Neuron (in vitro differentiated cells): ENCODE measurements at regions not wholly inside any gene's neighbourhood (a gene's known extent, or its start where the extent isn't known, plus 50 kb on each side); places are given as distances from the start of the nearest gene placed in this dataset.

Experiments
- H2AFZ ChIP-seq: one replicate; pipeline ENCODE4 v1.6.1; 2013; ENCODE audit warnings: low read depth, mild to moderate bottlenecking, inconsistent platforms, low read length, moderate library complexity
- H3K27me3 ChIP-seq: one replicate; pipeline ENCODE4 v1.6.1; 2013; ENCODE audit warnings: low read length; ENCODE audit not compliant: insufficient read depth
- H3K36me3 ChIP-seq: one replicate; pipeline ENCODE4 v1.6.1; 2013; ENCODE audit warnings: low read length; ENCODE audit not compliant: insufficient read depth
- H3K4me1 ChIP-seq: one replicate; pipeline ENCODE4 v1.6.1; 2013; ENCODE audit warnings: low read length; ENCODE audit not compliant: insufficient read depth
- H3K4me3 ChIP-seq: 2 replicates; pipeline ENCODE4 v1.5.1; 2013; ENCODE audit warnings: mild to moderate bottlenecking, low read length, moderate library complexity
- H3K9me3 ChIP-seq: one replicate; pipeline ENCODE4 v1.6.1; 2013; ENCODE audit warnings: low read length

DNA sequence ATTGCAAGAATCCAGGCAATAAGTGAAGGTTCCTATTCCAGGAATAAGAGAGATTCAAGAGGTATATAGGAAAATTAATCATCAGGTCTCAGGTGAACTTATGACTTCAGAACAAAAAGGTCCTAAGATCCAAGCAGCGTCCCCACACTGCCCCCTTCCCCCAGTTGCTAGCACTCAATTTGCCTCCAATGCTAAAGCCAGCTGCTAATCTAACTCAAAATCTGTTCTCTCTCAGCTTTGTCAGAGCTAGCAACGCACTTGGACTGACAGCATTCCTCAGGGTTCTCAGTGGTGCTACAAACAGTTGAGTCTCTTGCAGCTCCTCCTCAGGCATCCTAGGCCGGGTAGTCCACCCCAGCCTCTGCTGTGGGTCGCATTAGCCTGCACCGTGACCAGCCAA lies 148.3 kb downstream of the RFX6 start:
- Histone ChIP-seq H2AFZ (no peak overlapping the region), H3K4me3 (no peak overlapping the region), H3K36me3 (no peaks in the 10 kb centered on the region), H3K4me1 (no peaks in the 10 kb centered on the region), H3K9me3 (no peaks in the 10 kb centered on the region), H3K27me3 (no peaks in the 10 kb centered on the region)

DNA sequence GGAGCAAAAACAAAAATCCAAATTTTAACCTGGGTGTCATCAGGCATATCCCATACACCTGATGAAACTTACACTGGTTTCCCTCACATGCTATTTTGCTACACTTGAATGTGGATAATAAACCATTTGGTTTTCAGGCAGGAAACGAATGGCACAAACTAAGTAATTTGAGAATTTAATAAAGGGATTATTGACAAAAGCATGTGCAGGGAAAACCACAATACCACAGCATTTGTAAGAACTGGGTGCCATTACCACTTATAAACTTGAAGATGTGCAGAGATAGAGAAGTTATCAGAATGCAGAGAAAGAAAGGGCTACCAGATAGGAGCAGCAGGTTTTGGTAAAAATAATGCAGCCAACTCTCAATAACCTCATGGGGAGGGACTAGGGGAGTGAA lies 151.2 kb downstream of the RFX6 start:
- Histone ChIP-seq H2AFZ (no peak overlapping the region), H3K9me3 (no peaks in the 10 kb centered on the region), H3K36me3 (no peaks in the 10 kb centered on the region)

DNA sequence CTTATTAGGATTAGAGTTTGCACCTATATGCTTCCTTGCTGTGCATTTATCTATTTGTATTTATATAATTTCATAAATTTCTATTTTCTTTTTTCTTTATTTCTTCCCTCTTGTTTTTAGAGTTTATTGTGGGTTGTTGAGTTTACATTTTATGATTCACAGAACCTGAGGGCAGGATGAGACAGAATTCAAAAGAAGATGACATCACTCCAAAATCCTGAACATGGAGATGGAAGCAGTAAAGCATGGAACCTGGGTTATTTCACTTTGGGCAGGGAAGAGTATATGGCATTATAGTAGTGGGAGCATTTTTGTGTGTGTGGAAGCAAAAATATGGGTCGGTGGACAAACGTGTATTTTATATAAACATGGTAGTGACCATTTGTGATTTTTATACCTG lies 157.5 kb downstream of the RFX6 start:
- Histone ChIP-seq H3K4me3 (no peak overlapping the region), H3K27me3 (no peaks in the 10 kb centered on the region), H3K4me1 (no peaks in the 10 kb centered on the region), H3K9me3 (no peaks in the 10 kb centered on the region), H3K36me3 (no peaks in the 10 kb centered on the region), H2AFZ (no peak overlapping the region)

More for the DNA sequence above, 151.2 kb downstream of the RFX6 start:
- no peak overlapping the region for H3K4me3 ChIP-seq
- no peaks in the 10 kb centered on the region for H3K27me3 ChIP-seq
- no peaks in the 10 kb centered on the region for H3K4me1 ChIP-seq

DNA sequence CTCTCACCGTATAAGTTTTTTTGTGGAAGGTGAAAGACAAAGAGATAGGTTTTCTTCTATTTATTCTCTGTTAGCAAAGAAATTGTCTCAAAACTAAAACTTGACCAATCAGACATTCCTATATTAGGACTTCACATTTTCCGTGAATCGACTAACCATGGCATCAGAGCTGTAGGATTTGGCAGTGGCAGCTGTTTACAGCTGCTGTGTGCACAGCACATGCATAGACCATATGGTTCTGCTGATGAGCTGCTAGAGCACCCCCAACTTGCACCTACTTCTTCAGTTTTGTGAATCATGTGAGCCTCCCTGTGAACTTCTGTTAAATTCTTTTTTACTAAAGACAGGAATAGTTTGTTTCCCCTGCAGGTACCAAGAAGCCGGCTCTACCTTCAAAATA lies 157.9 kb downstream of the RFX6 start:
- H3K9me3 ChIP-seq = no peaks in the 10 kb centered on the region
- H3K4me3 ChIP-seq = no peak overlapping the region
- H3K27me3 ChIP-seq = no peaks in the 10 kb centered on the region
- H3K4me1 ChIP-seq = no peaks in the 10 kb centered on the region
- H3K36me3 ChIP-seq = no peaks in the 10 kb centered on the region
- H2AFZ ChIP-seq = no peak overlapping the region

DNA sequence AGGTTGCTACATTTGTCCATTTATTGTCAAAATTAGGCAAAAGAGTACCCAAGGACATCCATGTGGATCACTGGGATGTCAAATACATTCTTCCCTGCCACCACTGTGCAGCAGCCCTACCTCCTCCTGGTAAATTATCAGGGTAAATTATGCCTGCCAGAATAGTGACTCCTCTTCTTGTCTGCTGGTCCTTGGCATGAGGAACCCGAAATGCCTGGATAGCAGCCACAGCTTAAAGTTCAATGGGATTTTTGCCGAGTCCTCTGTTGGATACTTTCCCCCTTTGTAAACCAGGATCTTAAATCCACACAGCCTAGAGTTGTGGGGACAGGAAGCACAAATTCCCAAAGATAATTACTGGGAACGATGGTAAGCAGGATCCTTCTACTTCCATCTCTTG lies 173.3 kb downstream of the RFX6 start:
- Histone ChIP-seq H3K36me3 (no peaks in the 10 kb centered on the region), H2AFZ (no peak overlapping the region), H3K4me1 (no peaks in the 10 kb centered on the region), H3K27me3 (no peaks in the 10 kb centered on the region), H3K4me3 (no peak overlapping the region), H3K9me3 (no peaks in the 10 kb centered on the region)

DNA sequence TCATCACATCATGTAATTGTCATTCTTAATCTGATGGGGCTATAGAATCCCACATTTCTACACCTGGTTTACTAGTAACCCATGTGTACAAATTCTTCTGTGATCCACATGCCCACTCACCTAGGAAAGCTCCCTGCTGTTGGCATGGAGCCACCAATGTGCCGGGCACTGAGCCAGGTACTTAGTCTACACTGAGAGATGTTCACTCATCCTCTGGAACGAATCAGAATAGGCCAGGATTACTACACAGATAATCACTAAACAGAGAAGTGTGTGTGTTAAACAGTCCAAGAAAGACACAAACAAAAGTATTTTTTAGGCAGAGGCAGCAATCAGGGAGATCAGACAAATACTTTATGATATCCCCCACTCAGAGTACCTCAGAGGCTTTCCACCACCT lies 193.2 kb upstream of the VGLL2 start:
- Histone ChIP-seq H3K9me3 (no peaks in the 10 kb centered on the region), H3K4me3 (no peak overlapping the region), H3K4me1 (no peaks in the 10 kb centered on the region)

DNA sequence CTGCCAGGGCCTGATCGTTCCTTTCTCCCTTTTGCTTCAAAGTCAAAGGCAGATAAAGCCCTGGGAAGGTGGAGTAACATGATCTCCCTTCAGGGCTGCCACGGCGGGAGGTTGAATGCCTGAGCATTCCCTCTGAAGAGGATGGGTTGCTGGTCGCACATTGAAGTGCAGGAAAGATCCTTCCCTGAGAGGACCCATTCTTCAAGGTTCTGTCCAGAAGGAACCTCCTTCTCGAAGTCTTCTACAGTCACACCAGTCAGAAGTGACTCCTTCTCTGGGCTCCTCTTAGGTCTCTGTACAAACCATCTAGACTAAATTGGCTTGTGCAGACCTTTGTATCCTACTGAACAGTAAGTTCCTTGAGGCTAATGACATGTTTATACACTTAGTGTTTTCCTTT lies 192.6 kb upstream of the VGLL2 start:
- no peaks in the 10 kb centered on the region for H3K27me3 ChIP-seq
- no peaks in the 10 kb centered on the region for H3K4me1 ChIP-seq
- no peak overlapping the region for H3K4me3 ChIP-seq
- no peak overlapping the region for H2AFZ ChIP-seq
- H3K9me3 ChIP-seq = no peaks in the 10 kb centered on the region
- H3K36me3 ChIP-seq = no peaks in the 10 kb centered on the region

More for the DNA sequence above, 193.2 kb upstream of the VGLL2 start:
- Histone ChIP-seq H3K36me3 (no peaks in the 10 kb centered on the region), H2AFZ (no peak overlapping the region), H3K27me3 (no peaks in the 10 kb centered on the region)

DNA sequence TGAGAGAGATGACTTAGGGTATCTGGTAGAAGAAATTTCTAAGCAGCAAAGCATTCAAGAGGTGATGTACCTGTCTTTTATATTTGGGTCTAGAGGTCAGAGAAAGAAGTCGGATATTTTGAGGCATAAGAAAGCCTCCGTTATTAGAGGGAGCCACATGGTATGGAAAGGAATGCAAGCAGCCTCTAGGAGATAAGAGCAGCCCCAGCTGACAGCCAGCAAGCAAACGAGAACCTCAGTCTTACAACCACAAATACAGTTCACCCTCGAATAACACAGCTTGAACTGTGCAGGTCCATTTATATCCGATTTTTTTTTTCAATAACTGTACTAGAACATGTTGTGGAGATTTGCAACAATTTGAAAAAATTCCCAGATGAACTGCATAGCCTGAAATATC lies 190.7 kb upstream of the VGLL2 start:
- no peaks in the 10 kb centered on the region for H3K9me3 ChIP-seq
- H2AFZ ChIP-seq = no peak overlapping the region
- H3K36me3 ChIP-seq = no peaks in the 10 kb centered on the region
- no peak overlapping the region for H3K4me3 ChIP-seq
- H3K27me3 ChIP-seq = no peaks in the 10 kb centered on the region
- H3K4me1 ChIP-seq = no peaks in the 10 kb centered on the region

DNA sequence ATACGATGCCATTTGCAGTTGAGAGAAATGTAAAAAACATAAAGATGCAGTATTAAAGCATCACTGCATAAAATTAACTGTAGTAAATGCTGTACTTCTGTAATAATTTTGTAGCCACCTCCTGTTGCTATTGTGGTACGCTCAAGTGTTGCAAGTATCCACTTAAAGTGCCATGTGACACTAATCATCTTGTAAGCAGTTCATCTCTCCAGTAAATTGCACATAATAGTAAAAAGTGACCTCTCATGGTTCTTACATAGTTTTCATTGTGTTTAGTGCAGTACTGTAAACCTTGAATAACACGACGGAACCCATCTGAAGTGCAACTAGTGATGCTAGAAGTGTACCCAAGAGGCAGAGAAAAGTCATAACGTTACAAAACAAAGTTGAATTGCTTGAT lies 190.1 kb upstream of the VGLL2 start:
- no peak overlapping the region for H3K4me3 ChIP-seq
- no peaks in the 10 kb centered on the region for H3K27me3 ChIP-seq
- H3K36me3 ChIP-seq = no peaks in the 10 kb centered on the region
- H3K4me1 ChIP-seq = no peaks in the 10 kb centered on the region
- H3K9me3 ChIP-seq = no peaks in the 10 kb centered on the region
- H2AFZ ChIP-seq = no peak overlapping the region

DNA sequence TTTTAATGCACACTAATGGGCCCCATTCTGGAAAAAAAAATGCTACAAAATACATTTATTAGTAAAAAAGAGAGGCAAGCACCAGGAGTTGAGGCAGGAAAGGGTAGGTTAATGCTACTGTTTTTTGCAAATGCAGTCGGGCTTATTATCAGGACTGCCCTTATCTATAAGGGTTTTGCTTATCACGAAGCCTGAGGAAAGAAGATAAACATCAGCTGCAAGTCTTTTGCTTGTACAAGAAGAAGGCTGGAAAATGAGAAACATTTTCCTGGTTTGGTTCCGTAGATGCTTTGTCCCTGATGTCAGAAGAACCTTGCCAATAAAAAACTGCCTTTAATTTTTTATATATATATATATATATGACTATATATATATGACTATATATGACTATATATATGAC lies 189.3 kb upstream of the VGLL2 start:
- H3K4me3 ChIP-seq = no peak overlapping the region
- no peak overlapping the region for H2AFZ ChIP-seq
- H3K36me3 ChIP-seq = no peaks in the 10 kb centered on the region
- no peaks in the 10 kb centered on the region for H3K4me1 ChIP-seq
- H3K9me3 ChIP-seq = no peaks in the 10 kb centered on the region
- H3K27me3 ChIP-seq = no peaks in the 10 kb centered on the region

DNA sequence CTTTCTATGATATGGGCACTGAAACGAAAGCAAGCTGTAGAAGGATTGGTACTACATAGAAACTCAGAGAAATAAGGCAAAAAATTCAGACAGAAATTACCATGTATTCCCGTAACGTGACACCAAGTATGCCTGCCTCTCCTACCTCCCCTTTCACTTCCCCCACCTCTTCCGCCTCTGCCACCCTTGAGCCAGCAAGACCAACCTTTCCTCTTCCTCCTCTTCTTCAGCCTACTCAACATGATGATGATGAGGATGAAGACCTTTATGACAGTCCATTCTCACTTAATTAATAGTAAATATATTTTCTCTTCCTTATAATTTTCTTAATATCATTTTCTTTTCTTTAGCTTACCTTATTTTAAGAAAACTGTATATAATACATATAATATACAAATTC lies 188.1 kb upstream of the VGLL2 start:
- H3K27me3 ChIP-seq = no peaks in the 10 kb centered on the region
- H3K9me3 ChIP-seq = no peaks in the 10 kb centered on the region
- no peaks in the 10 kb centered on the region for H3K4me1 ChIP-seq
- H3K36me3 ChIP-seq = no peaks in the 10 kb centered on the region
- H3K4me3 ChIP-seq = no peak overlapping the region
- no peak overlapping the region for H2AFZ ChIP-seq

DNA sequence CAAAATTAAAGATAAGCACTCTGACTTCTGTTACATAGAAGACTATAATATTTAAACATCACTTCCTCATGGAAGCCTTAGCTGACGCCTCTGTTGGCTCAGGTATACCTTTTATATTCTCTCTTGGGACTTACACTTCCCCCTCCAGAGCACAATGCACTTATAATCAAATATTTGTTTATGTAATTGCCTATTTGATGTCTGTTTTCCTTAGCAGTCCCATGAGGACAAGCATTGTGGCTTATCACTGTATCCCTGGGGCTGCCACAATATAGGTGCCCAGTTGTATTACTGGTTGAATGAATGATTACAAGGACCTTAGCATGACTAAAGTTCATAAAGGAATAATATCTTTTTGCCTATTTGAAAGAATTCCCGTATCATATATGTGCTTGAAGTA lies 186.7 kb upstream of the VGLL2 start:
- no peaks in the 10 kb centered on the region for H3K9me3 ChIP-seq
- no peak overlapping the region for H3K4me3 ChIP-seq
- H3K27me3 ChIP-seq = no peaks in the 10 kb centered on the region
- H3K4me1 ChIP-seq = no peaks in the 10 kb centered on the region
- no peaks in the 10 kb centered on the region for H3K36me3 ChIP-seq
- H2AFZ ChIP-seq = no peak overlapping the region

DNA sequence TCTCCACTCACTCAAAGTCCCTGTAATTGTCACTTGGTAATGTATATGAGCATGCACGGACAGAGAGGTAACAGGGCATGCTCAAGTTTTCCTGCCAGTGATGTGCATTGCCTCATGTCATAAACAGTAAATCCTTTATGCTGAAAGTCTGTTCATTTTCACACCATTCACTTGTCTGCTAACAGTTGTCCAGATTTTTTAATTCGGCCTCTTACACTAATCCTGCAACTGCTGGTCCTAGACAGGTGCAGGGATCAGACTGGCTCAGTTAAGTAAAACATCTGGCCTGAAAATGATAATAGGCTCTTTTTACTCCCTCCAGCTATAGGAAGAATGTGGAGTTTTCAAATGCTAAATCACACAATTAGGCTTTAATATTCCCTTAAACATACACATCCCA lies 185.4 kb upstream of the VGLL2 start:
- Histone ChIP-seq H3K36me3 (no peaks in the 10 kb centered on the region), H3K9me3 (no peaks in the 10 kb centered on the region), H3K4me1 (no peaks in the 10 kb centered on the region), H2AFZ (no peak overlapping the region), H3K4me3 (no peak overlapping the region), H3K27me3 (no peaks in the 10 kb centered on the region)

DNA sequence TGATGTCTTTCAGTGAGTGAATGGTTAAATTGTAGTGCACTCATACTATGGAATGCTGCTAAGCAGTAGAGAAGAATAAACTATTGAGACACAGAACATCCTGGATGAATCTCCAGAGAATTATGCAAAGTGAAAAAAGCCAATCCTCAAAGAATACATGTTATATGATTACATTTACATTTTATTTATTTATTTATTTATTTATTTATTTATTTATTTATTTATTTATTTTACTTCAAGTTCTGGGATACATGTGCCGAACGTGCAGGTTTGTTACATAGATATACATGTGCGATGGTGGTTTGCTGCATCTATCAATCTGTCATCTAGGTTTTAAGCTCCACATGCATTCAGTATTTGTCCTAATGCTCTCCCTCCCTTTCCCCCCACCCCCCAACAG lies 175.8 kb upstream of the VGLL2 start:
- Histone ChIP-seq H2AFZ (no peak overlapping the region), H3K36me3 (no peaks in the 10 kb centered on the region), H3K4me3 (no peak overlapping the region), H3K4me1 (no peaks in the 10 kb centered on the region), H3K27me3 (no peaks in the 10 kb centered on the region), H3K9me3 (no peaks in the 10 kb centered on the region)
